GM19240 (cell line): ENCODE measurements at regions not wholly inside any gene's neighbourhood (a gene's known extent, or its start where the extent isn't known, plus 50 kb on each side); places are given as distances from the start of the nearest gene placed in this dataset.
"Not testable (repeated sequence)": the region's sequence is repeated elsewhere in the genome, so short reads cannot be mapped to it uniquely, and the experiment has no call there.

ENCODE experiments used
- DNase-seq: peaks from one replicate; pipeline ENCODE4 v3.0.0; 2011; ENCODE audit warnings: low spot score; ENCODE audit not compliant: insufficient read length

DNA sequence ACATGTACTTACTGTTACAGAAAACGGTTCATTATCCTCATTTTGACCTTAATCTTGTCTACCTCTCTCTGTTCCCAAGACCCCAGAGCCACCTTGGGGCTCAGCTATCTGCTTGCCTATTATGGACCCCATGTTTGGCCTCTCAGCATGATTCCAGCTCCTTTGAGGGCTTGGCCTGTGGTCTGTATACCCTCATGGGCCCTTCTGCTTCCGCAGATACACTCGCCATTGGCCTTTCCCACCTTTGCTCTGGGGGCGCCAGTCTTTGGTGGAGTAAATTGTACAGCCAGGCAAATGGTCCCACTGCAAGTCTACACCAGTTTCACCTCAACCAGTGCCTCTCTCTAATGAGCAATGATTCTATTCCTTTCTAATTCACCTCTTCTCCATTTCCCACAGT, 109.2 kb upstream of the ZNF746 start:
- no peak for DNase-seq

DNA sequence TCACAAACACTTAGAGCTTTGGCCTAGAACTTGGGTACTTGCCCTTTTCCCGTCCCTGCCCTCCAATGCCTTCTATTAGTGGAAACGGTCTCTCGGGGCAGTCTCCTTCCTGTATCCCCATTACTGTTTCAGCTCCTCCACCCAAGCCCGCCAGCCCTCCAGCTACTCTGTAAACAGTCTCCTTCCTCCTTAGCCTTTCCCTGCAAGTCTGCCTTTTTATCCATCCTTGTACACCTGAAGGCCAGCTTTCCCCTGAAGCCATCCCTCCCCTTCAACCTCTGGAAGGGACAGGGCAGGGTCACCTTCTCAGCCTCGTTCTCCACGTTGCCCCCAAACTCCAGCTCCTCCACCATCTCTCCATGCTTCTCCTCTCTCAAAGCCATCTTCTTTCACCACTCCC, 108.1 kb upstream of the ZNF746 start:
- no peak for DNase-seq

- DNase-seq: no peak
Measured at GRCh38 chr7:149604521-149604920, 106.9 kb upstream of the ZNF746 start.

DNA sequence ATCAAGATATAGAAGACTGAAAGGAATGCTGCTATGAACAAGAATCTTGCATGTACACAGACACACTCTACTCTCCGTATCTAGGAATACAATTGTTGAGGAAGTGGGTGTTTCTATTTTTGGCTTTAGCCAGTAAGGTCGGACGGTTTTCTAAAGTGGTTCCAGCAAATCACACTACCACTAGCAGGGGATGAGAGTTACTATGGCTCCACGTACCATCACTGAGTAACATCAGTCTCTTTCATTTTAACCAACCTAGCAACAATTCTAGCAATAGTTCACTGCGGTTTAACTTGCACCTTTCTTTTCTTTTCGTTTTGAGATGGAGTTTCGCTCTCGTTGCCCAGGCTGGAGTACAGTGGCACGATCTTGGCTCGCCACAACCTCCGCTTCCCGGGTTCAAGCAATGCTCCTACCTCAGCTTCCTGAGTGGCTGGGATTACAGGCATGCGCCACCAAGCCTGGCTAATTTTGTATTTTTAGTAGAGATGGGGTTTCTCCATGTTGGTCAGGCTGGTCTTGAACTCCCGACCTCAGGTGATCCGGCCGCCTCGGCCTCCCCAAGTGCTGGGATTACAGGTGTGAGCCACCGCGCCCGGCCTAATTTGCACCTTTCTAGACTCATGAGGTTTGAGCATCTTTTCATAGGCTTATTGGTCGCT, 103.2 kb upstream of the ZNF746 start:
- peak; percentile 19 for DNase-seq

- DNase-seq: no peak
Measured at GRCh38 chr7:149599636-149600206, 102.1 kb upstream of the ZNF746 start.

DNA sequence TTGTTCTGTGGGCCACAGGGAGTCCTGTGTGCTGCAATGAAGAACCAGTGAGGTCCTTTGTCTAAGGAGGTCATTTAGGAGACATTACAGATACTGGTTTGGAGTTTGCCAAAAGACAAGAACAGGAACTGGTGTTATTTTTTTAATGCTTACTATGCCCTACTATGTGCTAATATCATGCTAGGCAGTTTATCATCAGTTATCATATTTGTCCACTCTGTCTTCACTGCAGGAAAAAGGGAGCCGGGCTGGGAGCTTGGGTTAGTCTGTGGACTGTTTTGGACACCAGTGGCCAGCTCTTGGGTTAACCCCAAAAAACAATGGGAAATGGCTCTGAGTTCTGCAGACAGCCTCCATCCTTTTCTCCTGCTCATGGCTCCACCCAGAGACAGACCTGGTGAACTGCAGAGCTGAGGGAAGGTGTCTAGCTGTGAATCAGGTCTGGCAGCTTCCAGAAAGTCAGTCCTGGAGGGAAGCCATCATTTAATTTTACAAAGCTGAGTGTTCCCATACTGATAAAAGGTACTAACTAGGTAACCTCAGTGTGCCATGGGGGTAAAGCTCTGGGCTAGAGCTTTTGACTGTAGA, 101.2 kb upstream of the ZNF746 start:
- no peak for DNase-seq

DNA sequence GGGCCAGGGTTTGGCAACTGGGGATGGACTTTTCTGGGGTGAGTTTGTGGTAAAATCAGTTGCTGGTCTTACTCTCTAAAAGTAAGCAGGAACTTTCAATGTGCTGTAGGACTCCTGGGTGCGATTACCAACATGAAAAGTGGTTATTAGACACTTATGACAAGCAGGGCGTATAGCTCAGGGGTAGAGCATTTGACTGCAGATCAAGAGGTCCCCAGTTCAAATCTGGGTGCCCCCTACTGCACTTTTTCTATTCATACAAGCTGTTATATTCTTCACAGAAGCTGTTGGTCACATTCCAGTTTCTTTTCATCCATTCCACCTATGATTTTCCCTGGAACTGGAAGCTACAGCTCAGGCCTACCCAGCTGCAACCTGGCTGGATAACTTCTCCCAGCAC, 100.2 kb upstream of the ZNF746 start:
- not testable (repeated sequence) for DNase-seq

DNA sequence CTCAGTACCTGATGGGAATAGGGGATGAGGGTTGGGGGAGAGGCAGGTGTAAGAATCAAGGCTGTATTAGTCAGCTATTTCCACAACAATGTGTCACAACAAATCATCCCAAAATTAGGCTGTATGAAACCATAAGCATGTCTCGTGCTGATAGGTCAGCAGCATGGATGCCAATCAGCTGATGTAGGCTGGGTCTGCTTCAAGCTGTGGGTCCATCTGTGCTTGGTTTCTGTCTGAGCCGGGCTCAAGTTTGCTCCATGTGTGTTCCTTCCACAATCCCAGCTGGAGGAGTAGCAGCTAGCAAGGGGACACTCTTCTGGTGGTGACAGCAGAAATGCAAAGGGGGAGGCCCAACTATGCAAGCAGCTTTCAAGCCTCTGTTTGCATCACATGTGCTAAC, 97.9 kb upstream of the ZNF746 start:
- DNase-seq: no peak

- no peak for DNase-seq
Measured at GRCh38 chr7:149595078-149595477, 97.5 kb upstream of the ZNF746 start.

DNA sequence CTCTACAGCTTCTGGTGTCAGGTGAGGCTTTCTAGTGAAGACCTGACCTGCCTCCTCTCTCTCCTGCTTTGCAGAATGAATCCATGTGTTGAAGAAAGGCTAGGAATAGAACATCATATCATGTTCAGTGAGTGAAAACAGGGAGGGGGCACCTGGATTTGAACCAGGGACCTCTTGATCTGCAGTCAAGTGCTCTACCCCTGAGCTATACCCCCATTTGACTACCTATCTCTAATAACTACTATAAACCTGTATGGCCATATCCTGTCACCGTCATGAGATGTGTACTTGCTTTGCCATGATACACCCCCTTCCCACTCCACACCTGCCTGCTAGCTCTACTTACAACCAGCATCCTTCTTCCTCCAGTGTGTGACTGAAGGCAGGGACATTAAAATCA, 91.3 kb upstream of the ZNF746 start:
- no peak for DNase-seq

DNA sequence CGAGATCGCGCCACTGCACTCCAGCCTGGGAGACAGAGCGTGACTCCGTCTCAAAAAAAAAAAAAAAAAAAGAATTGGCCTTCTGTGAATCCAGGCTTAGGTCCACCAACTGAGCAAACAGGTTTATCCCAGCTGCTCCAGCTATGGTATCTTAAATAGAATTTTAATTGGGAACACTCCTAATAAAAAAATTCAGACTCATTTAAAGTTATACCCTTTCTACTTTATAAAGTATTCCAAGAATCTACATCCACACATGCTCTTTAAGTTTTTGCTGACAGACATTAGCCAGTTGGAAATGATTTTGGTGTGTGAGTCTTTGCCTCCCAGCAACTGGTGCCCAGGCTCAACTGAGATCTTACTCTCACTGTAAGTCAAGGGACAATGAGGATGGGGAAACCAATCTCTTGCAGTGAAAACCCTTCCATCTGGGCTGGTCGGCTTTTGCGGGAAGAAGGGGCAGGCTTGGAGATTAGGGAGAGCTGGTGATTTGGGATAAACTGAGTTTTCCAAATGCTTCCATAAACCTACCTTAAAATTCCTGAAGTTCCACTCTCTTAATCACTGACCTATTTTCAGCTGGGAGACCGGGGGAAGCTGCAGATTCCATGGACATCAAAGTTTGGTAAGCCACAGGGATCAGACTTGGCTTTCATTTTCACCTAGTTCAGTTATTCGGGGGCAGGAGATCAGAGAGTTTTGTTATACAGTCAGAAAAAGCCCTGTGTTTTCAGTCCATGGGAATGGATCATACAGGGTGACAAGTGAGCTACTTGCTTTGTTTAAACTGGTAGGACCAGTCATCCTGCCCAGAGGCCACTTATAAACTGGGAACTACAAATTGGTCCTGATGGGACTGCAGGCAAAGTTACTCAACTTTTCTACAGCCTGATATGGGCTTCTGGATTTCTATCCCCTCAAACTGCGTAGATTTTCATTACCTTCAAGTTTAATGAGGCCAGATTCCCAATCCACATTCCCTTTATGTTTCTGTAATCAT, 89.3 kb upstream of the ZNF746 start:
- DNase-seq: no peak

GRCh38 chr7:149584530-149584929, 86.9 kb upstream of the ZNF746 start:
- DNase-seq: no peak

DNA sequence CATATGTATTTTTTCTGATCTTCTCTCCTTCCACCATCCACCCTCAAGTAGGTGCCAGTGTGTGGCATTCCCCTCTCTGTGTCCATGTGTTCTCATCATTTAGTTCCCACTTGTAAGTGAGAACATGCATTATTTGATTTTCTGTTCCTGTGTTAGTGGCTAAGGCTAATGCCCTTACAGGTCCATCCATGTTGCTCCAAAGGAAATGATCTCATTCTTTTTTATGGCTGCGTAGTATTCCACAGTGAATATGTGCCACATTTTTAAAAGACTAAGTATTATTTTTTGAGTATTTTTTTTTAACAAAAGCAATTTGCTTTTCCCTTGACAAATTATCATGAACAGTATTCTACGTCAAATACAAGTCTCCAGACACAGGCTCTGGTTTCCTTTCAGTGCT, 86.4 kb upstream of the ZNF746 start:
- no peak for DNase-seq

DNA sequence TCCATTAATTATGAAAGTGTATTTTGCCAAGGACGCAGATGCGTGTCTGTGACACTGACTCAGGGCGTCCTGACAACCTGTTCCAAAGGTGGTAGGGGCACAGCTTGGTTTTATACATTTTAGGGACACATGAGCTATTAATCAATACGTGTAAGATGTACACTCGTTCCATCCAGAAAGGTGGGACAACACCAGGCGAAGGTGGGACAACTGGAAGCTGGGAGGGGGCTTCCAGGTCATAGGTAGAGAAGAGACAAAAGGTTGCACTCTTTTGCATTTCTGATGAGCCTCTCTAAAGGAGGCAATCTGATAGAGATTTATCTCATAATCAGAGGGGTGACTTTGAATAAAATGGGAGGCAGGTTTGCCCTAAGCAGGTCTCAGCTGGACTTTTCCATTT, 82.7 kb upstream of the ZNF746 start:
- DNase-seq: no peak

- not testable (repeated sequence) for DNase-seq
Measured at GRCh38 chr7:149579365-149579764, 81.8 kb upstream of the ZNF746 start.

GRCh38 chr7:149574428-149574827, 76.8 kb upstream of the ZNF746 start:
- not testable (repeated sequence) for DNase-seq

GRCh38 chr7:149573519-149573918, 75.9 kb upstream of the ZNF746 start:
- DNase-seq: no peak

GRCh38 chr7:149572920-149573319, 75.3 kb upstream of the ZNF746 start:
- DNase-seq: not testable (repeated sequence)

DNA sequence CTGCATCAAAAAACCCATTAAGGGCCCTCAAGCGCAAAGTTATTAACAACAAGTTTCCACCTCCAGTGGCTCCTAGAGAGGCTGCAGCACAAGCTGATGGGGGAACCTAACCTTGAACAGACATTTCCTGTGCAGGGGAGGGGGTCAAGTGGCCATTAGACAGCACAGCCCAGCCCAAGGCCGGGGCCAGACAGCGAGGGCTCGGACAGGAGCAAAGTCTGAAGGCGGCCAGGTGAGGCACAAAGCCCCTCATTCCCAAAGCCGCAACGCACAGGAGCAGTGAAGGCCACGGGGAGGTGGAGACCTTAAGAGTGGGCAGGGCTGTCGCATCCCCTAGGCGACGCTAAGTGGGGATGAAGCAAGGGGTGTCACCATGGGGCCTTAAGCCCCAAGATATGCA, 73.2 kb upstream of the ZNF746 start:
- no peak for DNase-seq

DNA sequence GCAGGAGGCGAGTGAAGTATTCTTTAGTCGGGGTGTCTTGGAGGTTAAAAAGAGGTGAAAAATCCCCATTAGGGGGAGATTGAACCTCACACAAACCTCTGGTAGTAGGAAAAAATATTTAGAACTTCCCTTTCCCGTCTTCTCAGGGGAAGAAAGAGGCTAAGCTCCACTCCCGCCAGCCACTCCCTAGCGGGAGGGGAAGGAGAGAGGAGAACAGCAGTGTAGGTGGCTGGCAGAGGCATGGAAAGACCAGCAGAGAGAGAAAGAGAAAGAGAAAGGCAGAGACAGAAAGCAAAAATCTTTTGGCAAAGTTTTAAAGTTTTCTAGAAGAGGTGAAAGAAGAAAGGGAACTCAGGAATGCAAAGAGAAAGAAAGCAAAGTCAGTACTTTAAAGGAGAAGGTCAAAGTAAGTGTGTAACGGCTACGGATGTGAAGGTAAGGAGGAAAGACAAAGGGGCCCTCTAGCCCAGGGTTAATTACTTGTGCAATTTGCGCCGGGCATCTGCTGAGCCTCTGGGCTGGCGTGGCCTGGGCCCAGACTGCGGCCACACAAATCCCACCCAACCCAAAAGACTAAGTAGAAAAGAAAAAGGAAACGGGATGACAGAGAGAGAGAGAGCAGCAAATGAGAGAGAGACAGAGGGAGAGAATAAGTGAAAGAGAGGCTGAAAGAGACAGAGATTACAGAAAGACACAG, 72.3 kb upstream of the ZNF746 start:
- no peak for DNase-seq

DNA sequence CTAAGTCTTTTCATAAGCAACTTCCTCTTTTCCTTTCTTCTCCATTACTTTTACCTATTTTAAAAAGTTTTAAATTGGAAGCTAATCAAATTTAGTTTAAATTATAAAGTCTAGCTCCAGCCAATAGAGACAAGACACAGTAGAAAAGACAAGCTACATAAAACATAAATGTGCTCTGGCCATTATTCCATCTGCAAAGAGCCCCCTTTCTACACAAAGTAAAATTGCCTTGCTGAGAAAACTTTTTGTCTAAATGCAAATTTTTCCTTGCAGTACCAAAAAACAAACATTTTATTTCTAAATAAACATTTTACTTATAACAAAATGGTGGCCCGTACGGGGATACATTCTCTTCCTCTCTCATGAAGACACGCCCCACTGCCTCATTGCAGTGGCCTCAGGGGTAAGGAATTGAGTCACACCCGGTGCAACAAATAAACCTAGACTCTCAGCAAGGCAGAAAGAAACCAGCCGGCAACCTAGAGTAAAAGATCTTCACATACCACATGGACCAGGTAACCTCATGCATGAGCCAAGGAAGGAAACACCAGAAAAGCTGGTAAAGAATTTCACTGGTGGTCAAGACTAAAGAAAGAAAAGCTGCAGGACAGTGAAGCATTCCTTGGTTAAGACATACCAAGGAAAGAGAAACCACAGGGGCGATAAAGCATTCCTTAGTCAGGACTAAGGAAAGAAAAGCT, 71.6 kb upstream of the ZNF746 start:
- no peak for DNase-seq
